AG04449 (cell line): ENCODE measurements at regions not wholly inside any gene's neighbourhood (a gene's known extent, or its start where the extent isn't known, plus 50 kb on each side); places are given as distances from the start of the nearest gene placed in this dataset.

ENCODE experiments used
- CTCF ChIA-PET: fragments of 350-600 bp; formaldehyde crosslinking; extraction: SDS; loops from one replicate; lab custom pipeline; 2021; ENCODE audit warnings: antibody characterized with exemption; lab: Yijun Ruan, JAX
- POLR2A ChIA-PET: fragments of 400-600, 350-600 bp; formaldehyde crosslinking; extraction: SDS; loops from one replicate; lab custom pipeline; 2020; ENCODE audit warnings: antibody characterized with exemption, inconsistent platforms; lab: Yijun Ruan, JAX
- DNase-seq: peaks from one replicate; pipeline ENCODE4 v3.0.0-alpha.2; 2010; ENCODE audit warnings: low read depth, low spot score
- H3K4me3 ChIP-seq: 2 replicates; pipeline ENCODE4 v1.5.1; 2011; ENCODE audit warnings: low read depth, mild to moderate bottlenecking, control low read depth, low read length
- TF ChIP-seq, protein P1 (sequence below): IDR thresholded peaks from one replicate; pipeline ENCODE4 v1.5.1; 2011; ENCODE audit warnings: mild to moderate bottlenecking, moderate library complexity, low read length, control low read depth, inconsistent platforms; ENCODE audit not compliant: insufficient read depth; ENCODE audit errors: missing control alignments

DNA sequence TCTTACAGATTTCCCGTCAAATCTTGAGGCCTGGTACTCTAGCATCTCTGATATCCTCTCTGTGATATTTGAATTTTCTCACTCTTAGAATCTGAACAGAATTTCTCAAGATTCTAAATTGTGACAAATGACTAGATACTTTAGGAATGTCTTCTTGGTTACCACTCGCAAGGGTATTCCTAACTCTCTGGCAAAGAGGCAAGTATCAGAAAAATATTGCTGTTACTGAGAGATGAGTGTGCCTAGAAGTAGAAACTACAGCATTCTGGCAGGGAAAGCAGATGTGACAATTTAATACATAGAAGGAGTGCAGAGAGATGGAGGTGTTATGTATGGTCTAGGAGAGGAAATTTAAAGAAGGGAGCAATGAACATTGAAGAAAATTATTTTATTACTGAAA is 467.8 kb downstream of the LRIG3 start:
- CTCF ChIA-PET = no interaction called here
- no peak for DNase-seq
- POLR2A ChIA-PET = no interaction called here
- TF ChIP-seq, protein P1, sequence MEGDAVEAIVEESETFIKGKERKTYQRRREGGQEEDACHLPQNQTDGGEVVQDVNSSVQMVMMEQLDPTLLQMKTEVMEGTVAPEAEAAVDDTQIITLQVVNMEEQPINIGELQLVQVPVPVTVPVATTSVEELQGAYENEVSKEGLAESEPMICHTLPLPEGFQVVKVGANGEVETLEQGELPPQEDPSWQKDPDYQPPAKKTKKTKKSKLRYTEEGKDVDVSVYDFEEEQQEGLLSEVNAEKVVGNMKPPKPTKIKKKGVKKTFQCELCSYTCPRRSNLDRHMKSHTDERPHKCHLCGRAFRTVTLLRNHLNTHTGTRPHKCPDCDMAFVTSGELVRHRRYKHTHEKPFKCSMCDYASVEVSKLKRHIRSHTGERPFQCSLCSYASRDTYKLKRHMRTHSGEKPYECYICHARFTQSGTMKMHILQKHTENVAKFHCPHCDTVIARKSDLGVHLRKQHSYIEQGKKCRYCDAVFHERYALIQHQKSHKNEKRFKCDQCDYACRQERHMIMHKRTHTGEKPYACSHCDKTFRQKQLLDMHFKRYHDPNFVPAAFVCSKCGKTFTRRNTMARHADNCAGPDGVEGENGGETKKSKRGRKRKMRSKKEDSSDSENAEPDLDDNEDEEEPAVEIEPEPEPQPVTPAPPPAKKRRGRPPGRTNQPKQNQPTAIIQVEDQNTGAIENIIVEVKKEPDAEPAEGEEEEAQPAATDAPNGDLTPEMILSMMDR = no peak
- H3K4me3 ChIP-seq = no peak overlapping the region

DNA sequence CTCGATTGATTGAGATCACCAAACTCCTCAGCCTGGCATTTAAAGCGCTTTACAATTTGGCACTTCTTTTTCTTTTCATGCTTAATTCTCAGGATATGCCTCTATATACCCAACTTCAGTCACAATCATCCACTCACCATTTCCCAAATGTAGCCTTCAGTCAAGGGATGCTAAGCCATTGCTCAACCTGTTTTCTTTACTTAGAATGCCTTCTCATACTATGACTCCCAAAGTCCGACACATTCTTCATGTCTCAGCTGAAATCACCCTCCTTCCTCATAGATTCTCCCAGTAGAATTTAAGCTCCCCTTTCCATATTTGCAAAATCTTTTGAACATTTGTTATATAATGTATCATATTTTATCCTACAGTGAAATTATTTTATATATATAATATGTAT is 467.0 kb downstream of the LRIG3 start:
- TF ChIP-seq, protein P1 = no peak
- H3K4me3 ChIP-seq = no peak overlapping the region
- ChIA-PET POLR2A (no interaction called here), CTCF (no interaction called here)
- DNase-seq = no peak

DNA sequence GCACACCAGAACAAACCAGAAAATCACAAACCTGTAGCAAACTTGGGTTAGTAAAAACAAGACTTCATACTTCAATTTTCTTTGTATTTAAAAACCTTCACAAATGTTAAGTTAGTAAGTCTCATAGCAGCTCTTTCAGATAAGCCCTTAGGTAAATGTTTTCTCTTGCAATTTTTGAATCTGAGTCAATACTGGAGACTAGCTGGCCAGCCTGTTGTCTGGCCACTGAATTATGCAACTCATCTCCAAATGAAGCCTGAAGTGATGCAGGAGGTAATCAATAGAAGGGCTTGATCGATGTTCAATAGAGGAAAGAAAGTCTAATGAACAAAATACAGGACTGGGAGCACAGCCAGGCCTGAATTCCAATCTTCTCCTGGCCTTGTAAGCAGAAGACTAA is 465.2 kb downstream of the LRIG3 start:
- no peak for DNase-seq
- CTCF ChIA-PET = interaction anchor here (0.9 kb wide), 1 partner anchor 47 kb away, joined by 3 read pairs; no protein-coding TSS in a partner anchor
- TF ChIP-seq, protein P1 = no peak
- H3K4me3 ChIP-seq = no peak overlapping the region
- POLR2A ChIA-PET = no interaction called here

DNA sequence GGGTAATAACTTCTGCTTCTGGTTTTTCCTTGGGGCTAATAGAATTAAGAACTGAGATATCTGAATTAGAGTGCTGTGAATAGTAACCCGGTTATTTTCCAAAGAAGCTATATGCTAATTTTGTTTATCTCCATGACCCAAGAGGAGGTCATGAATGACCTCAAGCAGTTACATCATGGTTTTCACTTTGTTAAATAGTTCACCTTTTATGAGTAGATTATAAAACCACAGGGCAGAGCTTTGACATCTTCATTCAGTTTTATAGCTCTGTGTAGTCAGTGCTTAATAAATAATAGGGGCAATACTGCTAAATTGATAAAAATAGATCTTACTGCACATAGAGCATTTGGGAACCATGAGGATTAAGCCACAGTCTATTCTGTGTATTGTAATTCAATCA is 462.2 kb downstream of the LRIG3 start:
- TF ChIP-seq, protein P1 = no peak
- ChIA-PET POLR2A (no interaction called here), CTCF (no interaction called here)
- H3K4me3 ChIP-seq = no peak overlapping the region
- no peak for DNase-seq

DNA sequence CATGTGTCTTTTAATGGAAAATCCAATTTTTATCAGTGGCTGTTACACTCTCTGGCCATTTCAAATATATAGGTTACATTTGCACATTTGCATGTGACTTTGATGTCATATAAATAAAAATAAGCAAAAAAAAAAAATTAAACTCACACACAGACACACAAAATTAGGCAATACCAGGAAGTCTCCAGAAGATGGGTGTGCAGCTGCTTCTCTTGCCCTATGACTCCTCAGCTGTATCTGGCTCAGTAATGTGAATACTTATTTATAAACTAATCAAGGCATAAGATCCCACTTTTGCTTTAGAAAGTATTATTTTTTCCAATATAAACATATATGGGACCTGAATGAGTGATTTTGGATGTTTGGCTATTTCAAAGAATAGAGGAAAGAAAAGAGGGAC is 461.1 kb downstream of the LRIG3 start:
- ChIA-PET POLR2A (no interaction called here), CTCF (interaction anchor here (1.6 kb wide), 1 partner anchor 11 kb away, joined by 4 read pairs; no protein-coding TSS in a partner anchor)
- TF ChIP-seq, protein P1 = no peak
- DNase-seq = no peak
- H3K4me3 ChIP-seq = no peak overlapping the region

DNA sequence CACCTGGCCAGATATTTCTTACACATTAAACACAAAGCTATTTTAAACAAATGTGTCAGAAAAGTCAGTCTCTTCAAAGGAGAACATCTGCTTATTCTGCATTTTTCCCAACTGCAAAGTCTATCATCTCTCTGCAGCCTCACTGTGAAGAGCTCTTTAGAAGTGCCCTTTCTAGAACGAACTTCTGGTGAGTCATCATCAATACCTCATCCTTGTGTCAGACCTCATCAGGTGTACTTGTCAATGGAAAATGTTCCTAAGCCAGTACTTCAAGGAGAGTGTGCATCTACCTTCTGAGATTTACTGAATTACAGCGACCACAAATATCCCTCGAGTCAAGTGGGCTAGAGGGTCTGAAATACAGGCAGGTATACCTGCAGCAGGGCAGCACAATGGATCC is 457.3 kb downstream of the LRIG3 start:
- CTCF ChIA-PET = no interaction called here
- H3K4me3 ChIP-seq = no peak overlapping the region
- TF ChIP-seq, protein P1 = no peak
- POLR2A ChIA-PET = no interaction called here
- no peak for DNase-seq
